SK-N-SH (cell line): ENCODE measurements at regions not wholly inside any gene's neighbourhood (a gene's known extent, or its start where the extent isn't known, plus 50 kb on each side); places are given as distances from the start of the nearest gene placed in this dataset.

Source experiments
- CTCF ChIA-PET: fragments of 300-600, 350-600 bp; formaldehyde crosslinking; extraction: SDS; loops from one replicate; lab custom pipeline; 2021; lab: Yijun Ruan, JAX
- POLR2A ChIA-PET: fragments of 350-600 bp; sonication (Branson Sonifier 250); formaldehyde crosslinking; extraction: SDS; loops from one replicate; lab custom pipeline; 2020; ENCODE audit warnings: antibody characterized with exemption, inconsistent platforms; lab: Yijun Ruan, JAX
- DNase-seq: peaks from one replicate; pipeline ENCODE4 v3.0.0; 2012
- H2AFZ ChIP-seq: fragments of 200-600 bp; sonication (generic); 2 replicates; pipeline ENCODE4 v1.8.1; 2016; ENCODE audit warnings: antibody characterized with exemption, mild to moderate bottlenecking, low read depth
- H3F3A ChIP-seq: fragments of 200-600 bp; sonication (generic); replicated peaks from 2 replicates; pipeline ENCODE3; 2016; ENCODE audit warnings: antibody characterized with exemption, mild to moderate bottlenecking; ENCODE audit not compliant: insufficient read depth
- H3K27ac ChIP-seq, 2 experiments: fragments of 200-500 bp in 1 of 2; fragments of 200-600 bp in 1 of 2; sonication (Bioruptor generic) in 1 of 2; sonication (generic), shearing (Covaris generic) in 1 of 2; 2 replicates each; pipeline versions ENCODE4 v1.5.1 to v1.6.1; 2014 to 2016; ENCODE audit warnings: low read depth in 2 of 2, inconsistent platforms in 1 of 2, low read length in 1 of 2, mild to moderate bottlenecking in 1 of 2, mixed read lengths in 1 of 2
- H3K27me3 ChIP-seq: fragments of 200-600 bp; sonication (generic), shearing (Covaris generic); 2 replicates; pipeline ENCODE4 v1.6.1; 2016; ENCODE audit warnings: mixed run types; ENCODE audit not compliant: insufficient read depth
- H3K36me3 ChIP-seq, 2 experiments: fragments of 200-500 bp in 1 of 2; fragments of 200-600 bp in 1 of 2; sonication (Bioruptor generic) in 1 of 2; sonication (generic) in 1 of 2; replicated peaks in 1 of 2; 2 replicates each; pipeline versions ENCODE3 to v1.5.1; 2014 to 2016; ENCODE audit warnings: low read length in 1 of 2, mild to moderate bottlenecking in 1 of 2; ENCODE audit not compliant: insufficient read depth in 2 of 2, control insufficient read depth in 1 of 2
- H3K4me1 ChIP-seq, 2 experiments: fragments of 200-500 bp in 1 of 2; fragments of 200-600 bp in 1 of 2; sonication (Bioruptor generic) in 1 of 2; sonication (generic), shearing (Covaris generic) in 1 of 2; 2 replicates each; pipeline versions ENCODE4 v1.5.1 to v1.6.1; 2014 to 2016; ENCODE audit warnings: low read depth in 1 of 2, low read length in 1 of 2, mixed run types in 1 of 2; ENCODE audit not compliant: insufficient read depth in 2 of 2, control insufficient read depth in 1 of 2
- H3K4me2 ChIP-seq: fragments of 200-600 bp; sonication (generic), shearing (Covaris generic); 2 replicates; pipeline ENCODE4 v1.6.1; 2017; ENCODE audit warnings: mixed run types
- H3K4me3 ChIP-seq, 2 experiments: fragments of 200-500 bp in 1 of 2; fragments of 200-600 bp in 1 of 2; sonication (Bioruptor generic) in 1 of 2; sonication (generic), shearing (Covaris generic) in 1 of 2; 2 replicates each; pipeline versions ENCODE4 v1.5.1 to v1.8.1; 2014 to 2016; ENCODE audit warnings: low read depth in 2 of 2, inconsistent platforms in 1 of 2, low read length in 1 of 2, mild to moderate bottlenecking in 1 of 2, mixed read lengths in 1 of 2, moderate library complexity in 1 of 2
- H3K79me2 ChIP-seq: fragments of 200-600 bp; sonication (generic); 2 replicates; pipeline ENCODE4 v1.8.1; 2017; ENCODE audit warnings: mild to moderate bottlenecking; ENCODE audit not compliant: insufficient read depth
- H3K9ac ChIP-seq: fragments of 200-600 bp; sonication (generic); 2 replicates; pipeline ENCODE4 v1.6.1; 2017; ENCODE audit warnings: mixed run types
- H3K9me2 ChIP-seq: fragments of 200-600 bp; sonication (generic); 2 replicates; pipeline ENCODE4 v1.6.1; 2017; ENCODE audit warnings: mixed run types
- H3K9me3 ChIP-seq: fragments of 200-600 bp; sonication (generic); 2 replicates; pipeline ENCODE4 v1.6.1; 2017; ENCODE audit warnings: mixed run types, mild to moderate bottlenecking, moderate library complexity
- H4K20me1 ChIP-seq: fragments of 200-600 bp; sonication (generic); 2 replicates; pipeline ENCODE4 v1.6.1; 2017; ENCODE audit warnings: mild to moderate bottlenecking, mixed run types; ENCODE audit not compliant: insufficient read depth
- CHD2 ChIP-seq: fragments of 150-350 bp; IDR thresholded peaks from 2 replicates; pipeline ENCODE4 v1.6.1; 2018; ENCODE audit warnings: low read length; ENCODE audit not compliant: partially characterized antibody
- ELF1 ChIP-seq: IDR thresholded peaks from 2 replicates; pipeline ENCODE4 v1.4.0; 2012
- EZH2phosphoT487 ChIP-seq: fragments of 200-600 bp; sonication (generic); IDR thresholded peaks from 2 replicates; pipeline ENCODE4 v1.6.1; 2017; ENCODE audit warnings: low read depth, mixed run types, mild to moderate bottlenecking, antibody characterized with exemption, moderate library complexity, borderline replicate concordance
- FOXM1 ChIP-seq: IDR thresholded peaks from 2 replicates; pipeline ENCODE4 v1.4.0; 2012; ENCODE audit warnings: low read depth, mild to moderate bottlenecking
- GABPA ChIP-seq: IDR thresholded peaks from 2 replicates; pipeline ENCODE4 v1.4.0; 2012; ENCODE audit warnings: low read depth, mild to moderate bottlenecking
- IRF3 ChIP-seq: fragments of 150-350 bp; IDR thresholded peaks from 2 replicates; pipeline ENCODE4 v1.6.1; 2016; ENCODE audit warnings: mild to moderate bottlenecking, low read depth, low read length
- NRF1 ChIP-seq: IDR thresholded peaks from 2 replicates; pipeline ENCODE4 v1.6.1; 2012; ENCODE audit warnings: low read depth, mild to moderate bottlenecking, low read length
- POLR2AphosphoS5 ChIP-seq: IDR thresholded peaks from 2 replicates; pipeline ENCODE4 v1.6.1; 2012; ENCODE audit warnings: low read depth, low read length
- RCOR1 ChIP-seq: fragments of 150-350 bp; IDR thresholded peaks from 2 replicates; pipeline ENCODE4 v1.6.1; 2017; ENCODE audit warnings: antibody characterized with exemption, low read length
- REST ChIP-seq: IDR thresholded peaks from 2 replicates; pipeline ENCODE4 v1.6.1; 2012; ENCODE audit warnings: mild to moderate bottlenecking, low read depth, low read length, moderate library complexity
- RFX5 ChIP-seq: IDR thresholded peaks from 2 replicates; pipeline ENCODE4 v1.6.1; 2012; ENCODE audit warnings: mild to moderate bottlenecking, improper control_type of control experiment, low read length
- RXRA ChIP-seq: IDR thresholded peaks from 2 replicates; pipeline ENCODE4 v1.4.0; 2012; ENCODE audit warnings: low read depth, mild to moderate bottlenecking, borderline replicate concordance
- SIN3A ChIP-seq: IDR thresholded peaks from 2 replicates; pipeline ENCODE4 v1.6.1; 2012; ENCODE audit warnings: low read depth, mild to moderate bottlenecking, low read length, moderate library complexity, borderline replicate concordance
- TAF1 ChIP-seq: IDR thresholded peaks from 2 replicates; pipeline ENCODE4 v1.6.1; 2012; ENCODE audit warnings: low read depth, mild to moderate bottlenecking, low read length, moderate library complexity, borderline replicate concordance
- TEAD4 ChIP-seq: IDR thresholded peaks from 2 replicates; pipeline ENCODE4 v1.4.0; 2012; ENCODE audit warnings: mild to moderate bottlenecking, borderline replicate concordance; ENCODE audit not compliant: insufficient read depth
- USF2 ChIP-seq: fragments of 150-350 bp; IDR thresholded peaks from 2 replicates; pipeline ENCODE4 v1.6.1; 2017; ENCODE audit warnings: antibody characterized with exemption, low read length, low read depth, borderline replicate concordance
- WGBS: methylation state at CpG from one replicate; pipeline ENCODE4 v1.1.6; 2017; ENCODE audit warnings: low lambda C conversion rate; 5-methylcytosine and 5-hydroxymethylcytosine counted together

- WGBS = 48% methylated on average over 10 of the region's 10 CpGs
Observed at GRCh38 chr12:118520214-118521035, 144.1 kb downstream of the SUDS3 start.

More at GRCh38 chr12:118520214-118521035, 144.1 kb downstream of the SUDS3 start:
- H3K79me2 ChIP-seq = no peaks in the 10 kb centered on the region
- no peak overlapping the region for H3K9ac ChIP-seq
- no peaks in the 10 kb centered on the region for H3K9me2 ChIP-seq
- H3K4me3 ChIP-seq = no peak overlapping the region
- ChIA-PET POLR2A (no interaction called here), CTCF (no interaction called here)
- H3K27ac ChIP-seq = no peak overlapping the region
- H3K27me3 ChIP-seq = no peaks in the 10 kb centered on the region
- H3K4me2 ChIP-seq = no peak overlapping the region
- H2AFZ ChIP-seq = no peak overlapping the region
- no peaks in the 10 kb centered on the region for H3K9me3 ChIP-seq
- H3F3A ChIP-seq = no peaks in the 10 kb centered on the region
- no peak for DNase-seq
- H3K36me3 ChIP-seq = no peaks in the 10 kb centered on the region
- H3K4me1 ChIP-seq = no peaks in the 10 kb centered on the region
- TF ChIP-seq REST (no peak), ELF1 (no peak), SIN3A (no peak), EZH2phosphoT487 (no peak), POLR2AphosphoS5 (no peak), TAF1 (no peak), RXRA (no peak), RFX5 (no peak), NRF1 (no peak), GABPA (no peak), FOXM1 (no peak), TEAD4 (no peak), CHD2 (no peak), USF2 (no peak), RCOR1 (no peak), IRF3 (no peak)
- no peaks in the 10 kb centered on the region for H4K20me1 ChIP-seq
